Stimulated activated CD4-positive, alpha-beta T cell treated with anti-CD3 and anti-CD28 coated beads, Interleukin-15, amount 100 ng/mL, for 24 hours (primary cell): ENCODE measurements at regions not wholly inside any gene's neighbourhood (a gene's known extent, or its start where the extent isn't known, plus 50 kb on each side); places are given as distances from the start of the nearest gene placed in this dataset.

Experiments
- DNase-seq: peaks from one replicate; pipeline ENCODE4 v3.0.0-alpha.2; 2020

GRCh38 chr4:129429581-129430320 lies 333.8 kb downstream of the C4orf33 start:
- no peak for DNase-seq

- DNase-seq = no peak
Observed at GRCh38 chr4:129437347-129437746, 341.4 kb downstream of the C4orf33 start.

GRCh38 chr4:129438456-129438981 lies 342.6 kb downstream of the C4orf33 start:
- no peak for DNase-seq

DNA sequence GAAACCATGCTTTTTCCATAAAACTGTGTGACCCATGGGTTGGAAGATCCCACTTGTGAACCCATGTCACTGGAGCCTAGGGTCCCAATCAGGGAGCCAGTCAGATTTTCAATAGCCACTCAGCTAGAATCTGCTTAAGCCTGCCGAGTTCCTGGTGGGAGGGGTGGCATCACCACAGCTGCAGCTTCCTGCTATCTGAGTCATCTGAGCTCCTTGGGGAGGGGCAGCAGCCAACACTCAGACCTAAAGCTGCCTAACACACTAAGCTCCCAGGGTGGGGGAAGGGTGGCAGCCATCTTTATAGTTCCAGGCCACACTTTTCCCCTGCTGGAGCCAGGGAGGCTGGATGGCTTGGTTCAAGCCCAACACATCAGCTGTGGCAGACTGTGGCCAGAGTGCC lies 350.1 kb downstream of the C4orf33 start:
- DNase-seq = no peak

DNA sequence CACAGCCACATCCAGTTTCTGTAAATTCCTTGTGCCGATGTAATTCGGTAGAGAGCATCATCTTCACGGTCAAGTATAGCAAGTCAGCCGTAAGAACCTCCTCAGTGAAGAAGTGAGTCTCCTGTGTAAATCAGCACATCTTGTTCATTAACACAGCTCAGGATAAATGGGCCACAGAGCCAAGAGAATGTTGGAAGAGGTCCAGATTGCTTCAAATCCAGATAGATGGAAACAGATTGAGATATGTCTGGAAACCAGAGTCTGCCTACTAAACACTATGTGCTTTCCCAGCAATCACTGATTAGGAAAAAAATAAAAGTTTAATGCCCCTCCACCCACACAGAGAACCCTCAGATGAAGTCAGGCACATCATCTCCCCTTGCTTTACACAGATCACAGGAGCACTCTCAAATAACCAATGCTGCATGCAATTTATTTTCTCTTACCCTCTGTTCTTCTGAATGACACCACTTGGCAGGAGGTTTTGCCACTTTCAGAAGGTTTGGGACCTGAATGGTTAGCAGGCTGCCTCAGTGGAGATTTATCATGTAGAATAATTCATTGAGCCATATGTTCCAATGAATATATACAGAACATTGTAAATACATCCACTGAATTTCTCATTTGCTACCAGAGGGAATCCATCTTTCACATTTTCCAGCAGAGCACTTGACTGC lies 357.7 kb downstream of the C4orf33 start:
- DNase-seq = no peak

- no peak for DNase-seq
Observed at GRCh38 chr4:129455482-129455881, 359.5 kb downstream of the C4orf33 start.

- no peak for DNase-seq
Observed at GRCh38 chr4:129468624-129469023, 372.7 kb downstream of the C4orf33 start.

- DNase-seq = no peak
Observed at GRCh38 chr4:129474698-129475097, 378.7 kb downstream of the C4orf33 start.

DNA sequence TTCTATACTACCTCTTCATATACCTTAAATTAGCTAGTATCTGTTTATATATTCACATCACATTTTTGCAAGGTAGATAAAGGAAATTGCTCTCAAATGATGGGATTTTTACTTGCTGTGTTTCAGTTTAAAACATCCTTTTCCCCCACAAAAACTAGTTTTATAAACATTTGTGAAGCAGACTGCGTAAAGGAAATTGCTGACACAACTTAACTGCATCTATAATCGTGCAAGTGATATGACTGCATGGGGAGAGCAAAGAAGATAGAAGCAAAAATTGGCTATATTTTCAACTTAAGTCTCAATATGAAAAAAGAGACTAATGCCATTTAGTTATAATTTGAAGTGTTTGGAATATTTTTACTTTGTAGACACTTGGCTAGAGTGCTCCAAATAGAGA lies 385.2 kb downstream of the C4orf33 start:
- no peak for DNase-seq

DNA sequence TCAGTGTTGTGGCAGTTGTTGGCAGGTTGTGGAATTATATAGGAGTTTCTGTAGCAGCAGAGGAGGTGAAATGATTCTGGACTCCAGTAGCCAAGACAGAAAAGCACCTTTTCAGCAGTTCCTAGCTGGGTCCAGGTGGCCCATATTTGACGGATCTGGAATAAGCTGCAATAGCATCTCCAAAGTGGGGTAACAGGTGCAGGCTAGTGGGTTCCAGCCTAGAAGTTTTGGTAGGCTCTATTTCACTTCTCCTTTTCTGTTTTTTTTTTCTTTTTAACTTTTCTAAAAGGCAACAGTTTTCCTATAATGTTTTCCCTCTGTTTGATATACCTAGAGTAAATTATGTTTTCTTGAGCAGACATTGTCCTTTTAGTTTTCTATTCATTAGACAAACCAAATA lies 392.5 kb downstream of the C4orf33 start:
- no peak for DNase-seq

GRCh38 chr4:129490516-129490915 lies 394.6 kb downstream of the C4orf33 start:
- DNase-seq = no peak

DNA sequence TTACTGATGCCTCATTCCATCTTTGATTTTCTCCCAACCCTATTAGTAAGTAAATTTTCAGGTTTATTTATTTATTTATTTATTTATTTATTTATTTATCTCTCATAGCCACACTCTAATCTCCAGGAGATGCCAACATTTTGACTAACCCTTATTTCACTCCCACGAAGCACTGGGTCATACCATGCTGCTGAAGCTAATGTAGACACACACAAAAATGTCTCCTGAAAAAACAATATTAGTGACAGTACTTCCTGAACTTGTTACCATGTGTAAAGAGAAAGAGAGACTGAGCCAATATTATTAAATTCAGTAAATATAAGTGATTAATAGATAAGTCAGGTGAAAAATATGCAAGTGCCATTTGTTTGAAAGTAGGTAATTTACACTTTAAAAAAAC lies 402.7 kb downstream of the C4orf33 start:
- no peak for DNase-seq

DNA sequence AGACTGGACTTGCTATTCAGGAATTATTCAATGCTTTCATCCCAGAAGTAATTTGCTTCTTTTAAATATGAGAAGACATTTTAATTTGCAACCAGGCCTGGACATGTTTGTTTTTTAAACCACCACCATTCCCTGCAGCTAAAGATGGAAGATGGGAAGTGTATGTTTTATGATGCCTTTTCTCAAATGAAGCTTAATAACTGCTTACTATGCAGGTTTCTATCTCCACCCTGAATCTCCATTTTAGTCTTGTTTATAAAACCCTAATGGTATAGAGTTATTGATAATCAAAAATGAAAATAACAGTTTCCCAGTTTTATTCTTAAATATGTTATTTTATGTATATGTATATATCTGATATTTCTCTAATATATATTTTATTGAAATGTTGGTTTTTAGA lies 418.9 kb downstream of the C4orf33 start:
- no peak for DNase-seq

DNA sequence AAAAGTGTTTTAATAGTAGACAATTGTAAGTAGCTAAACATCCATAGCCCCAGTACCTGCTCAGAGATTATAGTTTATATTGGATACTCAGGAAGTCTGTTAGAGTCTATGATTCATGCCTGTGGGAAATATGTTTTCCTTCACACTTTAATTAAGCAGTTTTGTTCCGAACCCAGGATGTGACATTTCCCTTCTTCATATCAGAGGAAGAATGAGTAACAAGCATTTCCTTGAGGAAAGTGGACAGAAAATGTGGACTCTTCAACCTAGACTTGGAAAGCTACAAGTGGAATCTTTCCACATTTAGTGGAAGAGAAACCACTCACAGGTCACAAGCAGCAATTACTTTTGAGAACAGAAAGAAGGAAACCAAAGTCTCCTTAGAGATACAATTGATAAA lies 419.4 kb downstream of the C4orf33 start:
- DNase-seq = no peak

GRCh38 chr4:129526812-129527211 lies 430.9 kb downstream of the C4orf33 start:
- no peak for DNase-seq

DNA sequence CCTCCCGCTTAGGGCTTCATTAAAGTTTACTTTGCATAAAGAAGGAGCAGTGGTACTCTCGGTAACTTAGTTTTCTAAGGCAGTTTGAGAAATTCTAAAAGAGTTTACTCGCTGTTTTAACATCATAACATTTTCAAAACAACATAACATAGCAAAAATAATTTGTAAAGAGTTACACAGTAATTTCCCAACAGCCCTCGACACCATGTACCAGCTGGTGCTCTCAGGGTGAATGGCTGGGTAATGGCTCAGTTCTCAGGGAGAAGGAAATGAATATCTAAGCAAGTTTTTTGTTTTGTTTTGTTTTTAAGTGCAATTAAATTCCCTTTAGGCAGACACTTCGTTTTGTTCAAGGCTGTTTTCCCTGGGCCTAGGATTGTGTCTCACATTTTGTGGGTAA lies 435.3 kb downstream of the C4orf33 start:
- no peak for DNase-seq

DNA sequence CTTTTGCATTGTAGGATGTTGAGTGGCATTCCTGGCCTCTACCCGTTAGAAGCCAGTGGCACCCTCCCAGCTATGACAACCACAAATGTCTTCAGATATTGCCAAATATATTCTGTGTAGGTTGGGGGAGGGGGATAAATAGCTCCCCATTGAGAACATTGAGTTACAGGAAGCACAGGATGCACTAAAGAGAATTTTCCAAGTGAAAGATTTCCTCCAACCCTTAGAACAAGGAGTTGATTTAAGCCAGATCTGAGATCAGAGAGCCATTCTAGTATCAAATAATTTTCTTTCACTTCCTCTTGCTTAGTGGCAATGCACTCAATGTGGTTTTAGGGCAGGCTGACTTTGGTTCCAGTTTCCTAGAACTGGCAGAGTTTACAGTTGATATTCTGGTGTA lies 436.6 kb downstream of the C4orf33 start:
- DNase-seq = no peak

DNA sequence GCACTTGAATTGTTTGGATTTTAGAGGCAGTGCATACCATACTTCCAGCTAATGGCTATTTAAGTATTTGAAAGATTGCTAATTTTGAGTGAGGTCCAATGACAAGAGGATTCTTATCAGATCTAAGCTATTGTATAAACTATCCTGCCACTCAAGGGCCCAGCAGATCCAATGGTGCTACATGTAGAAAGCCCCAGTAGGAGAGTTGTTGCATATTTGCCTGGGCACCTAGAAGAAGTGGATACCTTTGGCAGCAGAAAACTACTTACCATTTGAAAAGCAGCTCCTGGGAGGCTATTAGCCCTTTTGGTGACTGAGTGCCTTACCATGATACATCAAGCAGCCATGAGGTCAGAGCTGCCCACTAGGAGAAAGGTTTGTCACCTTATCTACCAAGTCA lies 447.3 kb downstream of the C4orf33 start:
- no peak for DNase-seq

GRCh38 chr4:129545599-129546278 lies 449.8 kb downstream of the C4orf33 start:
- DNase-seq = no peak

DNA sequence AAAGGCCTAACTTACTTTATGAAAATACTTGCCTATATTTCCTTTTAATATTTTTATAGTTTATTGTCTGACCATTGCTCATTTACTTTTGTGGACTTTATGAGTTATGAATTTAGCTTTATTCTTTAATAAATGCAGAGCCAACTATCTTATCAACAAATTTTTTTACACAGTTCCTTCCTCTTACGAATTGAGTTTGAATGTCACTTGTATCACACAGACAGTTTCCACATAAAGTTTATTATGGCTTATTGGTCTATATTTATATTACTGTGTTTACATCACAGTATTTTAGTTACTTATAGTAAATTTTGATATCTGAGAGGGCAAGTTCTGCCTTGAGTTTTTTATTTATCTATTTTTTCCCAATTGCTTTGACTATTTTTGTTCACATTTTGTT lies 450.6 kb downstream of the C4orf33 start:
- DNase-seq = no peak

- no peak for DNase-seq
Observed at GRCh38 chr4:129550281-129550785, 454.4 kb downstream of the C4orf33 start.

GRCh38 chr4:129561280-129561679 lies 465.3 kb downstream of the C4orf33 start:
- DNase-seq = no peak

DNA sequence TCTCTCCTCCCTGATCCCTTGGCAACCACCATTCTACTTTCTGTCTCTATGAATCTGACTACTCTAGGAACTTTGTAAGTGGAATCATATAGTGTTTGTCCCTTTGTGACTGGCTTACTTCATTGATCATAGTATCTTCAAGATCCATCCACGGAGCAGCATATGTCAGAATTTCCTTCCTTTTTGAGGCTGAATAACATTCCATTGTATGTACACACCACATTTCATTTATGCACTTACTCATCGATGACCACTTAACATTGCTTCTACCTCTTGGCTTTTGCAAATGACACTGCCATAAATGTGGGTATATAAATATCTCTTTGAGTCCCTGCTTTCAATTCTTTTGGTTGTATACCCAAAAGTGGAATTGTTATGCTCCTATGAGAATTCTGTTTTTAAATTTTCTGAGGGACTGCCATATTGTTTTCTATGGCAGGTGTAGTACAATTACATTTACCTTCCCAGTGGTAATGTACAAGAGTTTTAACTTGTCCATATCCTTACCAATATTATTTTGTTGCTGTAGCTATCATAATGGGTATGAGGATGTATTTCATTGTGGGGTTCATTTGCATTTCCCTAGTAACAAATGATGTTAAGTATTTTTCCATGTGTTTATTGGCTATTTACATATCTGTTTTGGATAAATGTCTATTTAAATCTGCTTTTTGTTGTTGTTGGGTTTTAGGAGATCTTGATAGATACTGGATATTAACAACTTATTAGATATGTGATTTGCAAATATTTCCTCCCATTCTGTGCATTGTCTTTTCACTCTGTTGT lies 466.1 kb downstream of the C4orf33 start:
- no peak for DNase-seq
